SK-N-SH (cell line): ENCODE measurements at regions not wholly inside any gene's neighbourhood (a gene's known extent, or its start where the extent isn't known, plus 50 kb on each side); places are given as distances from the start of the nearest gene placed in this dataset.

Source experiments
- CTCF ChIP-seq: fragments of 200-600 bp; sonication (generic); IDR thresholded peaks from 2 replicates; pipeline ENCODE4 v1.6.1; 2017; ENCODE audit warnings: antibody characterized with exemption, mild to moderate bottlenecking, moderate library complexity
- EZH2phosphoT487 ChIP-seq: fragments of 200-600 bp; sonication (generic); IDR thresholded peaks from 2 replicates; pipeline ENCODE4 v1.6.1; 2017; ENCODE audit warnings: low read depth, mixed run types, mild to moderate bottlenecking, antibody characterized with exemption, moderate library complexity, borderline replicate concordance
- FOXJ3 ChIP-seq: sonication (generic); formaldehyde crosslinking; IDR thresholded peaks from 2 replicates; pipeline ENCODE4 v1.5.1; 2020; ENCODE audit warnings: mild to moderate bottlenecking, missing genetic modification reagents

GRCh38 chr13:47723898-47724297 is 277.2 kb downstream of the SUCLA2 start:
- TF ChIP-seq FOXJ3: no peak
- TF ChIP-seq CTCF: no peak
- TF ChIP-seq EZH2phosphoT487: no peak
